ENCODE measurements at regions not wholly inside any gene's neighbourhood (a gene's known extent, or its start where the extent isn't known, plus 50 kb on each side); places are given as distances from the start of the nearest gene placed in this dataset.
"Not testable (repeated sequence)": the region's sequence is repeated elsewhere in the genome, so short reads cannot be mapped to it uniquely, and the experiment has no call there.

- DNase-seq (ENCODE audit: low spot score) = no peak
Measured at GRCh38 chr17:63293323-63294075, 152.6 kb downstream of the CYB561 start.

GRCh38 chr17:63294776-63295175 lies 151.3 kb downstream of the CYB561 start:
- DNase-seq (ENCODE audit: low spot score) = no peak

- DNase-seq (ENCODE audit: low spot score) = no peak
Measured at GRCh38 chr17:63295288-63295687, 150.8 kb downstream of the CYB561 start.

GRCh38 chr17:63295839-63296590 lies 150.1 kb downstream of the CYB561 start:
- no peak for DNase-seq (ENCODE audit: low spot score)

- DNase-seq (ENCODE audit: low spot score) = not testable (repeated sequence)
Measured at GRCh38 chr17:63298916-63299315, 147.2 kb downstream of the CYB561 start.

- DNase-seq (ENCODE audit: low spot score) = no peak
Measured at GRCh38 chr17:63304704-63305261, 141.3 kb downstream of the CYB561 start.

- DNase-seq (ENCODE audit: low spot score) = no peak
Measured at GRCh38 chr17:63305857-63306256, 140.2 kb downstream of the CYB561 start.

GRCh38 chr17:63306855-63307254 lies 139.3 kb downstream of the CYB561 start:
- DNase-seq (ENCODE audit: low spot score) = no peak

GRCh38 chr17:63308272-63308671 lies 137.8 kb downstream of the CYB561 start:
- DNase-seq (ENCODE audit: low spot score) = no peak

GRCh38 chr17:63309021-63309420 lies 137.1 kb downstream of the CYB561 start:
- DNase-seq (ENCODE audit: low spot score) = no peak

- no peak for DNase-seq (ENCODE audit: low spot score)
Measured at GRCh38 chr17:63311416-63311937, 134.6 kb downstream of the CYB561 start.

- DNase-seq (ENCODE audit: low spot score) = no peak
Measured at GRCh38 chr17:63314761-63315160, 131.3 kb downstream of the CYB561 start.

GRCh38 chr17:63316100-63316499 lies 130.0 kb downstream of the CYB561 start:
- DNase-seq (ENCODE audit: low spot score) = no peak

- peak; percentile 48 for DNase-seq (ENCODE audit: low spot score)
Measured at GRCh38 chr17:63317166-63317840, 128.8 kb downstream of the CYB561 start.

GRCh38 chr17:63325808-63326207 lies 120.3 kb downstream of the CYB561 start:
- no peak for DNase-seq (ENCODE audit: low spot score)

GRCh38 chr17:63329876-63330275 lies 116.2 kb downstream of the CYB561 start:
- DNase-seq (ENCODE audit: low spot score) = no peak

GRCh38 chr17:63331301-63332061 lies 114.6 kb downstream of the CYB561 start:
- DNase-seq (ENCODE audit: low spot score) = no peak

GRCh38 chr17:63332286-63332685 lies 113.8 kb downstream of the CYB561 start:
- DNase-seq (ENCODE audit: low spot score) = no peak

- no peak for DNase-seq (ENCODE audit: low spot score)
Measured at GRCh38 chr17:63333869-63334268, 112.2 kb downstream of the CYB561 start.

GRCh38 chr17:63335831-63336230 lies 110.3 kb downstream of the CYB561 start:
- no peak for DNase-seq (ENCODE audit: low spot score)

- no peak for DNase-seq (ENCODE audit: low spot score)
Measured at GRCh38 chr17:63337579-63337978, 108.5 kb downstream of the CYB561 start.

- no peak for DNase-seq (ENCODE audit: low spot score)
Measured at GRCh38 chr17:63338272-63338671, 107.8 kb downstream of the CYB561 start.
